ENCODE measurements at regions not wholly inside any gene's neighbourhood (a gene's known extent, or its start where the extent isn't known, plus 50 kb on each side); places are given as distances from the start of the nearest gene placed in this dataset.

DNA sequence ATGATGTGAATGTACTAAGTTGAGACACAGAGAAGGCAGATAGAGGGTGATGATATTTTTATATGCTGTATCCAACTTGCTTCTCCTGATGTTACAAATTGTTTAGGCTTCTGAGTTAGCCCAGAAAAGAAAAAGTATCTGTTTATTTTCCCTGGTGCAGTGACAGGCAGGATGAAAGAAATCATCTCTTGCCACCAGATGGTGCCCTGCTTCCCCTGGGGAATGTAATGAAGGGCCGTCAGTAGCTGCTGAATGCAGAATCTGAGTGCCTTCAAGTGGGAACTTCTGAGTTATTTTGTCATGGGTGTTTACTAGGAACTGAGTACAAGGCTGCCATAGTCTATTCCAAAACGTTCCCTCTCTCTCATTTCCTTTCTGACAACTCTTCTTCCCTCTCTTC is 525.6 kb downstream of the MBD2 start:
- no peaks in the 10 kb centered on the region for H3K36me3 ChIP-seq
- H3K4me3 ChIP-seq (ENCODE audit: low read depth, low read length): no peak overlapping the region
- no peaks in the 10 kb centered on the region for H3K27me3 ChIP-seq
- peak; percentile 20 for DNase-seq
- peak; percentile 33 for TF ChIP-seq CTCF (IDR thresholded peaks at IDR 0.05; ENCODE audit: low read depth, low read length)
- H3K4me1 ChIP-seq: no peaks in the 10 kb centered on the region
- H3K9me3 ChIP-seq: no peaks in the 10 kb centered on the region

DNA sequence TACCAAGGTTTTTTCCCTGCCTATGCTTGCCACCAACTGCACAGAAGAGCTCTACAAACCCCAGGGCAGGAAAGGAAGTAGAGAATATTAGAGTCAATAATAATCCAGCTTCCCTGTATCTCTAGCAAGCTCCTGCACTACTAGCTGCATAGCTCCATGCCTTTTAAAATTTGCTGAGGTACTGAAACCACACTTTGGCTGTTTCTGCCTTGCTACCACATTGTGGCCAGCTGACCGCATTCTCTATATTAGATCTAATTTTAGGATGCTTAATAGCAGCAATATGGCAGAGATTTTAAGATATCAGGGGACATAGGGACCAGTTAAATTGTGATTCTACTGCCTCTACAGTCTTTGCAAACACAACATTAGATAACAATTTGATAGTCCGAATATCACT is 534.6 kb downstream of the MBD2 start:
- TF ChIP-seq CTCF (IDR thresholded peaks at IDR 0.05; ENCODE audit: low read depth, low read length): no peak
- no peaks in the 10 kb centered on the region for H3K4me1 ChIP-seq
- H3K9me3 ChIP-seq: no peaks in the 10 kb centered on the region
- no peaks in the 10 kb centered on the region for H3K36me3 ChIP-seq
- no peaks in the 10 kb centered on the region for H3K27me3 ChIP-seq
- no peak for DNase-seq
- no peak overlapping the region for H3K4me3 ChIP-seq (ENCODE audit: low read depth, low read length)

- Histone ChIP-seq H3K27me3 (no peaks in the 10 kb centered on the region), H3K9me3 (no peaks in the 10 kb centered on the region), H3K4me3 (ENCODE audit: low read depth, low read length) (no peak overlapping the region), H3K36me3 (no peaks in the 10 kb centered on the region), H3K4me1 (no peaks in the 10 kb centered on the region)
- no peak for TF ChIP-seq CTCF (IDR thresholded peaks at IDR 0.05; ENCODE audit: low read depth, low read length)
- DNase-seq: no peak
These were observed 537.5 kb downstream of the MBD2 start for GRCh38 chr18:53686965-53687364.

GRCh38 chr18:53682796-53683195 is 541.7 kb downstream of the MBD2 start:
- no peaks in the 10 kb centered on the region for H3K9me3 ChIP-seq
- DNase-seq: no peak
- no peaks in the 10 kb centered on the region for H3K4me1 ChIP-seq
- no peaks in the 10 kb centered on the region for H3K36me3 ChIP-seq
- TF ChIP-seq CTCF (IDR thresholded peaks at IDR 0.05; ENCODE audit: low read depth, low read length): no peak
- no peaks in the 10 kb centered on the region for H3K27me3 ChIP-seq
- no peak overlapping the region for H3K4me3 ChIP-seq (ENCODE audit: low read depth, low read length)

GRCh38 chr18:53677480-53677879 is 547.0 kb downstream of the MBD2 start:
- TF ChIP-seq CTCF (IDR thresholded peaks at IDR 0.05; ENCODE audit: low read depth, low read length): no peak
- no peak overlapping the region for H3K4me3 ChIP-seq (ENCODE audit: low read depth, low read length)
- H3K4me1 ChIP-seq: no peaks in the 10 kb centered on the region
- no peaks in the 10 kb centered on the region for H3K9me3 ChIP-seq
- no peaks in the 10 kb centered on the region for H3K36me3 ChIP-seq
- H3K27me3 ChIP-seq: no peaks in the 10 kb centered on the region
- DNase-seq: no peak

GRCh38 chr18:53665701-53666100 is 558.8 kb downstream of the MBD2 start:
- Histone ChIP-seq H3K36me3 (no peaks in the 10 kb centered on the region), H3K4me3 (ENCODE audit: low read depth, low read length) (no peak overlapping the region), H3K4me1 (no peaks in the 10 kb centered on the region), H3K9me3 (no peaks in the 10 kb centered on the region), H3K27me3 (no peaks in the 10 kb centered on the region)
- no peak for TF ChIP-seq CTCF (IDR thresholded peaks at IDR 0.05; ENCODE audit: low read depth, low read length)
- DNase-seq: no peak

Measured in BE2C (cell line).